GM18868 (cell line): ENCODE measurements at regions not wholly inside any gene's neighbourhood (a gene's known extent, or its start where the extent isn't known, plus 50 kb on each side); places are given as distances from the start of the nearest gene placed in this dataset.
"Not testable (repeated sequence)": the region's sequence is repeated elsewhere in the genome, so short reads cannot be mapped to it uniquely, and the experiment has no call there.

Experiments
- ATAC-seq: cut with Tn5 transposase; IDR thresholded peaks from one replicate; pipeline ENCODE4 v1.9.1; 2021; ENCODE audit warnings: mild to moderate bottlenecking, moderate library complexity; ENCODE audit not compliant: unreplicated experiment

GRCh38 chr17:14581186-14581830, 280.4 kb downstream of the HS3ST3B1 start:
- ATAC-seq, result no peak

DNA sequence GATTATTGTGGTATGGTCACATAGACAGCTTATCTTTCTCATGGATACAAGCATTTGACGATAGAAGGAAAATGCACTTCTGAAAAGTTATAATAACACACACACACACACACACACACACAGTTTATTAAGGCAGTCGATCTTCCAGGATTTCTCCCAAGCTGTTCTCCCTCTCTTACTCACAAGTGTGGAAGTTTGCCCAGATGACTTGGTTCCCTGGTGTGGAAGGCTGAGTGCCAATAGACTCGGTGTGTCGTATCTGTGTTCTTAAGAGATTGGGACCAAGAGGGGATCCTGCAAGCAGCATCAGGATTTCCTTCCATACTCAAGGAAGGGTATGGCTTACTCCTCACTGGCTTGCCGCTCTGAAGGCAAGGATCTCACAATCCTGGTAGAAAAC, 279.6 kb downstream of the HS3ST3B1 start:
- ATAC-seq, result no peak

- ATAC-seq, result no peak
Observed at GRCh38 chr17:14579716-14580115, 278.8 kb downstream of the HS3ST3B1 start.

- no peak for ATAC-seq
Observed at GRCh38 chr17:14575471-14575953, 274.6 kb downstream of the HS3ST3B1 start.

DNA sequence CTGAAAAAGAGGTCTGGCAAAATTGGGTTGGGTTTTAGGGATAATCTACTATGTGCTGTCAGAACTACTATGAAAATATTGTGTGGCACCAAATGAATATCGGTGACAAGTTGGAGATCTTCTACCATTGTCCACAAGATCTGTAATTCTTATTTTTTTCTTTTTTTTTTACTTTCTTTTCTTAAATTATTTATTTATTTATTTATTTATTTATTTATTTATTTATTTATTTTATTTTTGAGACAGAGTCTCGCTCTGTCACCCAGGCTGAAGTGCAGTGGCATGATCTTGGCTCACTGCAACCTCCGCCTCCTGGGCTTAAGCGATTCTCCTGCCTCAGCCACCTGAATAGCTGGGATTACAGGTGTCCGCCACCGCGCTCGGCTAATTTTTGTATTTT, 259.4 kb downstream of the HS3ST3B1 start:
- not testable (repeated sequence) for ATAC-seq

GRCh38 chr17:14559264-14560119, 258.6 kb downstream of the HS3ST3B1 start:
- ATAC-seq, result no peak

- ATAC-seq, result no peak
Observed at GRCh38 chr17:14557480-14557879, 256.6 kb downstream of the HS3ST3B1 start.

GRCh38 chr17:14553847-14554246, 253.0 kb downstream of the HS3ST3B1 start:
- ATAC-seq, result no peak

GRCh38 chr17:14552306-14552705, 251.4 kb downstream of the HS3ST3B1 start:
- no peak for ATAC-seq

DNA sequence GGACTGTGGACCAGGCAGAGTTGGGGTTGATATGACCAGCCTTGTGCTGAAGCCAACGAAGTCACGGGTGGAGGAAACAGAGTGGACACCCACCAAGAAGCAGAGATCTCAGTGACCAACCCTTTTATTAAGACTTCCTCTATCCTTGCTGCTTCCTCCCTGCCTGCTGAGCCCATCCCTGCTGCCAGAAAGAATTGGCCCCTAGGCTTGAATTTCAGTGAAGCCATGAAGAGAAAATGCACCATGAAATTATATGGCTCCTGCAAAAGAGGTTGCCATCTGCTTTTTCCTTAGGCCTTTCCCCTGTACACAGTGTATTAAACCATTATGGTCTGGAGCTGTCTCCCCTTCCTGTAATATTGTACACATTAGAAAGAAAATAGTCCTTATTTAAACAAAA, 246.7 kb downstream of the HS3ST3B1 start:
- ATAC-seq, result no peak

- peak; percentile 48 for ATAC-seq
Observed at GRCh38 chr17:14547016-14547415, 246.1 kb downstream of the HS3ST3B1 start.

DNA sequence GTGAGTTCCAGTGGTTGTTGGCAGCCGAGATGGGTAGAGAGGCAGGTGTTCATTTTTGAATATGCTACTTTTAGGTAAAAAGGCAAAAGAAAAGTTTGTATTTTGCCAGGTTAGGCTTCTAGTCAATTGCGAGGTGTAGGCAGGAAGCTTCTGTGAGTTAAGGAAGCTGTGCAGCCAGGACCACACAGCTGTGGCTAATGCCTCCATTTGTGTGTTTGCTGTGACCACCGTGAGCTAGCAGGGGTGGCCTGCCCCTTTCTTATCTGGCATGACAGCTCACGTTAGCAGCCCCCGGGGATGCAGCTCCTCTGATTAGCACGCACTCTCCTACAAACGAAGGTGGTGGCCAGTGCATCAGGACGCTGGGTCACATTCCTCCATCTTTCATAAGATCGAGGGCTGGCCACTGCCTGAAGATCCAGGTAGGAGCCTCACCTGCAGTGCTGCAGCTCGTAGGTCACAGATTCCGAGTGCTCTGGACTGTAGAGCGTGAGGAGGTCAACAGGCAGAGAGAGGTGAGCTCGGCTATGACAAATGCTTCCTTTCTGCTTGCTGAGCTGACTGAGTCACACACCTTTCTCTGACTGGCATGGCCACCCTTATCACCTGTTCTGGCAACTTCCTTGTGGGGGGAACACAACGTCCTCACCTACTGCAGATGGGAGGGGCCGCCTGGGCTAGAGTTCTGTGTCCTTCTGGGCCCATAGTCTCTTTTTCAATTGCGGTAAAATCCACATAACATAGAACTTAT, 244.4 kb downstream of the HS3ST3B1 start:
- ATAC-seq, result no peak

DNA sequence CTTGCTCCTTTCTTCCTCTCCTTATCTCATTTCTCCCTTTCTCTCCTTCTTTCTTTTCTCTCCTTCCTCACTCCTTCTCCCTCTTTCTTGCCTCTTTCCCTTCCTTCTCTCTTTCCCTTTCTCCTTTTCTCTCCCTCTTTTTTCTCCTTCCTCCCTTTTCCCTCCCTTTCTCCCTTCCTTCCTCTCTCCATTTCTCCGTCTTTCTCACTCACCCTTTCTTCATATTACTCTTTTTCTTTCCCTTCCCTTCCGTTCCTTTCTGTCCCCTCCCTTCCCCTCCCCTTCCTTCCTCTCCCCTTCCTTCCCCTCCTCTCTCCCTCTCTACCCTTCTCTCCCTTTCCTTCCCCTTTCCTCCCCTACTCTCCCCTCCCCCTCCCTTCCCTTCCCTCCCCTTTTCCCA, 240.8 kb downstream of the HS3ST3B1 start:
- ATAC-seq, result no peak

DNA sequence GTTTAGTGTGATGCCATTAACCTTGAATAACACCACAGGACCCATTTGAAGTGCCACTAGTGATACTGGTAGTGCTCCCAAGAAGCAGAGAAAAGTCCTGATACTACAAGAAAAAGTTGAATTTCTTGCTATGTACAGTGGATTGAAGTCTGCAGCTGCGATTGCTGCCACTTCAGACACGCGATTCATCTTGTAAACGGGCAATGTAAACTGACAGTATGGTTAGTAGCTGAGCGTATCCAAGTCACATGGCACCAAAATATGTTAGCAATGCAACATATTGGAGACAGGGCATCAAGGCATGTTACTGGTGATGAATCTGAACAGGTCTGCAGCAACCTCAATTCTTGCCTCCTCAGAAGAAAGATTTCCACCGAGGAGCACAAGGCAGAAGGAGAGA, 238.9 kb downstream of the HS3ST3B1 start:
- ATAC-seq, result no peak

- not testable (repeated sequence) for ATAC-seq
Observed at GRCh38 chr17:14532242-14532641, 231.4 kb downstream of the HS3ST3B1 start.

GRCh38 chr17:14525551-14526455, 224.9 kb downstream of the HS3ST3B1 start:
- no peak for ATAC-seq

DNA sequence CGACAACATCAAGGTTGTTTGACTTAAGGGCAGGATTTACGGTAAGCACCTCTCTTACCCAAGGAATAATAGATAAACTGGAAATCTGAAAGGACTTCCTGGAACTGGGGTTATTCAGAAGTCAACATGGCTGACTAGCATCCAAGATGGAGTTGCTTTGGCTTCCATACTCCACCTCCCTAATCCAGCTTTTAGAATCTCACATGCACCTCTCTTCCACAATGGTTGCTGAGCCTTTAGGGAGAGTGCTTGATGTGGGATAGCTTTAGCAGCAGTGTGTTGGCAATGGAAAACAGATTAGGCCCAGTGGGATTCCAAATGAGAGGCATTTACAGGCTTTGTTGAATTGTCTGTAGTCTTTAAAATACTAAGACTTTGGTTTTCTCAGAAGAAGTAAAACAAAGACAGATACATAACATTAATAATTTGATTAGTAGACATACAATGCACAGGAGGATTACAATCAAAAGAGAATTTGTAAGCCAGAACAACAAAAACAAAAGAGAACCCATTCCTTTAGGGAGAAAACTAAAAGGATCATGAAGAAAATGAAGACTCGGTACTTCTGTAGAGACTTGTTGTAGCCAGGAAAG, 222.0 kb downstream of the HS3ST3B1 start:
- ATAC-seq, result no peak

GRCh38 chr17:14518919-14519318, 218.0 kb downstream of the HS3ST3B1 start:
- ATAC-seq, result not testable (repeated sequence)

- ATAC-seq, result no peak
Observed at GRCh38 chr17:14514973-14515372, 214.1 kb downstream of the HS3ST3B1 start.

DNA sequence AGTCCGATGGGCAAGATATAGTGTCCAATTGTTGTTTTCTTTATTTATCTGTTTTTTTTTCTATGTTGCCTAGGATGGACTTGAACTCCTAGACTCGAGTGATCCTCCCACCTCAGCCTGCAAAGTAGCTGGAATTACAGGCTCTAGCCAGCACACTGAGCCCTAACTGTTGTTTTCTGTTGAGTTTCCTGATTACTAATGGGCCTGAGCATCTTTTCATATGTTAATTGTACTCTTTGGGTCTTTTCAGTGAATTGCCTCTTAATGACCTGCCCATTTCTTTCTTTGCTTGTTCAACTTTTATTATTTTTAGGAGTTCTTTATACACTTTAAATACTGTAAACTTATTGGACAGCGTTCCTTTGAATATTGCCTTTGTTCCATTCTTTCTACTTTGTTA, 213.0 kb downstream of the HS3ST3B1 start:
- no peak for ATAC-seq
